H1 (cell line): ENCODE measurements at regions not wholly inside any gene's neighbourhood (a gene's known extent, or its start where the extent isn't known, plus 50 kb on each side); places are given as distances from the start of the nearest gene placed in this dataset.

Experiments used
- CTCF ChIA-PET: fragments of 300-600 bp; sonication (Branson Sonifier 250); formaldehyde crosslinking; loops from one replicate; lab custom pipeline; 2021; ENCODE audit not compliant: partially characterized antibody; lab: Charles Lee
- POLR2A ChIA-PET: fragments of 300-600 bp; sonication (Branson Sonifier 250); formaldehyde crosslinking; loops from one replicate; lab custom pipeline; 2021; ENCODE audit warnings: inconsistent platforms; ENCODE audit not compliant: partially characterized antibody; lab: Charles Lee
- DNase-seq, 2 experiments: peaks; one replicate each; pipeline versions ENCODE4 v3.0.0 to v3.0.0-alpha.2; 2010 to 2022; ENCODE audit warnings: low spot score in 2 of 2, low read depth in 1 of 2, mixed read lengths in 1 of 2
- FAIRE-seq: peaks from 2 replicates; lab custom pipeline; 2011; peaks lifted over from hg19 to GRCh38; lab: Jason Lieb, UNC
- H2AFZ ChIP-seq: 2 replicates; pipeline ENCODE4 v1.8.1; 2012; ENCODE audit warnings: low read length, inconsistent platforms
- H2AK5ac ChIP-seq: 2 replicates; pipeline ENCODE4 v1.6.1; 2013; ENCODE audit warnings: low read depth, low read length
- H2BK120ac ChIP-seq: replicated peaks from 2 replicates; pipeline ENCODE3; 2013; ENCODE audit warnings: low read depth, low read length, inconsistent platforms
- H2BK12ac ChIP-seq: 2 replicates; pipeline ENCODE4 v1.6.1; 2013; ENCODE audit warnings: low read depth, low read length
- H2BK15ac ChIP-seq: 2 replicates; pipeline ENCODE4 v1.6.1; 2013; ENCODE audit warnings: low read length
- H2BK20ac ChIP-seq: 2 replicates; pipeline ENCODE4 v1.6.1; 2013; ENCODE audit warnings: low read length
- H2BK5ac ChIP-seq: 2 replicates; pipeline ENCODE4 v1.6.1; 2013; ENCODE audit warnings: low read depth, low read length
- H3K14ac ChIP-seq: 2 replicates; pipeline ENCODE4 v1.6.1; 2013; ENCODE audit warnings: inconsistent platforms; ENCODE audit not compliant: insufficient read length
- H3K18ac ChIP-seq: 2 replicates; pipeline ENCODE4 v1.6.1; 2013; ENCODE audit warnings: low read length; ENCODE audit errors: extremely low read depth
- H3K23ac ChIP-seq: 2 replicates; pipeline ENCODE4 v1.6.1; 2013; ENCODE audit warnings: inconsistent platforms; ENCODE audit not compliant: insufficient read length
- H3K23me2 ChIP-seq: 2 replicates; pipeline ENCODE4 v1.6.1; 2013; ENCODE audit warnings: low read depth, low read length
- H3K27ac ChIP-seq: 2 replicates; pipeline ENCODE4 v1.6.1; 2011; ENCODE audit warnings: low read depth, low read length, inconsistent platforms
- H3K27me3 ChIP-seq, 4 experiments: replicated peaks in 1 of 4; 1 replicate in 1 of 4; 2 replicates in 3 of 4; pipeline versions ENCODE4 v1.6.1 to v1.8.1; 2011 to 2013; ENCODE audit warnings: low read length in 3 of 4, mild to moderate bottlenecking in 3 of 4, inconsistent platforms in 2 of 4, mixed read lengths in 2 of 4, moderate library complexity in 1 of 4; ENCODE audit not compliant: control insufficient read depth in 3 of 4, insufficient read depth in 3 of 4; ENCODE audit errors: extremely low read depth in 1 of 4
- H3K36me3 ChIP-seq, 4 experiments: 2 replicates each; pipeline versions ENCODE4 v1.6.1 to v1.8.1; 2011 to 2013; ENCODE audit warnings: mild to moderate bottlenecking in 4 of 4, low read length in 3 of 4, moderate library complexity in 2 of 4, control low read depth in 1 of 4, inconsistent platforms in 1 of 4; ENCODE audit not compliant: insufficient read depth in 4 of 4, control insufficient read depth in 2 of 4
- H3K4ac ChIP-seq: replicated peaks from 2 replicates; pipeline ENCODE3; 2013; ENCODE audit warnings: low read length, low read depth, mixed read lengths, inconsistent platforms; ENCODE audit not compliant: insufficient read length
- H3K4me1 ChIP-seq, 4 experiments: replicated peaks in 1 of 4; 1 replicate in 1 of 4; 2 replicates in 3 of 4; pipeline versions ENCODE4 v1.6.1 to v1.8.1; 2011 to 2013; ENCODE audit warnings: low read length in 3 of 4, inconsistent platforms in 2 of 4, mixed read lengths in 1 of 4; ENCODE audit not compliant: insufficient read depth in 4 of 4, control insufficient read depth in 3 of 4
- H3K4me2 ChIP-seq, 2 experiments: 2 replicates each; pipeline versions ENCODE4 v1.6.1 to v1.8.1; 2011 to 2013; ENCODE audit warnings: low read depth in 2 of 2, low read length in 2 of 2, control low read depth in 1 of 2, inconsistent platforms in 1 of 2, mild to moderate bottlenecking in 1 of 2; ENCODE audit not compliant: insufficient read depth in 1 of 2
- H3K4me3 ChIP-seq, 4 experiments: fragments of 200-600, 300-600 bp in 1 of 4; sonication (generic), shearing (Covaris generic), sonication (Bioruptor Twin) in 1 of 4; 2 replicates each; pipeline versions ENCODE4 v1.5.1 to v1.8.1; 2011 to 2016; ENCODE audit warnings: low read length in 4 of 4, low read depth in 3 of 4, control low read depth in 2 of 4, inconsistent platforms in 2 of 4, mild to moderate bottlenecking in 2 of 4, mixed read lengths in 1 of 4, moderate library complexity in 1 of 4; ENCODE audit not compliant: insufficient read depth in 2 of 4; ENCODE audit errors: extremely low read depth in 1 of 4
- H3K56ac ChIP-seq: replicated peaks from 2 replicates; pipeline ENCODE3; 2013; ENCODE audit warnings: low read depth, mild to moderate bottlenecking, mixed read lengths, low read length, inconsistent platforms; ENCODE audit not compliant: insufficient read length
- H3K79me1 ChIP-seq: 2 replicates; pipeline ENCODE4 v1.6.1; 2013; ENCODE audit warnings: low read depth, low read length, control low read depth
- H3K79me2 ChIP-seq, 2 experiments: 2 replicates each; pipeline versions ENCODE4 v1.6.1 to v1.8.1; 2012 to 2013; ENCODE audit warnings: low read length in 2 of 2, mild to moderate bottlenecking in 2 of 2, inconsistent platforms in 1 of 2; ENCODE audit not compliant: insufficient read depth in 2 of 2, control insufficient read depth in 1 of 2
- H3K9ac ChIP-seq, 4 experiments: replicated peaks in 1 of 4; 1 replicate in 1 of 4; 2 replicates in 3 of 4; pipeline versions ENCODE4 v1.6.1 to v1.8.1; 2011 to 2013; ENCODE audit warnings: low read depth in 3 of 4, low read length in 3 of 4, control low read depth in 2 of 4, mild to moderate bottlenecking in 2 of 4, moderate library complexity in 2 of 4, inconsistent platforms in 1 of 4; ENCODE audit errors: extremely low read depth in 1 of 4
- H3K9me3 ChIP-seq, 2 experiments: 2 replicates each; pipeline versions ENCODE4 v1.6.1 to v1.8.1; 2012 to 2013; ENCODE audit warnings: mild to moderate bottlenecking in 2 of 2, moderate library complexity in 2 of 2, control low read depth in 1 of 2, inconsistent platforms in 1 of 2, low read depth in 1 of 2, low read length in 1 of 2, mixed read lengths in 1 of 2; ENCODE audit not compliant: insufficient read depth in 2 of 2
- H4K20me1 ChIP-seq, 2 experiments: replicated peaks in 1 of 2; 2 replicates each; pipeline versions ENCODE3 to v1.8.1; 2011 to 2013; ENCODE audit warnings: inconsistent platforms in 2 of 2, low read length in 2 of 2, mild to moderate bottlenecking in 1 of 2; ENCODE audit not compliant: insufficient read depth in 2 of 2, control insufficient read depth in 1 of 2
- H4K5ac ChIP-seq: 2 replicates; pipeline ENCODE4 v1.6.1; 2013; ENCODE audit warnings: low read length, low read depth, mixed read lengths, inconsistent platforms; ENCODE audit not compliant: insufficient read length
- H4K8ac ChIP-seq: 2 replicates; pipeline ENCODE4 v1.8.0; 2013; ENCODE audit warnings: mild to moderate bottlenecking, moderate library complexity, low read length, inconsistent platforms; ENCODE audit not compliant: insufficient read depth; ENCODE audit errors: extremely low read depth
- H4K91ac ChIP-seq: replicated peaks from 2 replicates; pipeline ENCODE3; 2013; ENCODE audit warnings: low read length, mixed read lengths, inconsistent platforms; ENCODE audit not compliant: insufficient read length
- BRCA1 ChIP-seq: IDR thresholded peaks from 2 replicates; pipeline ENCODE4 v1.6.1; 2012; ENCODE audit warnings: low read depth, low read length, improper control_type of control experiment
- JUN ChIP-seq: IDR thresholded peaks from 2 replicates; pipeline ENCODE4 v1.6.1; 2011; ENCODE audit warnings: low read depth, mild to moderate bottlenecking, improper control_type of control experiment, low read length
- KDM5A ChIP-seq: fragments of 200-600 bp; IDR thresholded peaks from 2 replicates; pipeline ENCODE4 v1.7.1; 2012; ENCODE audit warnings: mild to moderate bottlenecking, low read length, inconsistent platforms, mixed read lengths
- ZNF274 ChIP-seq: IDR thresholded peaks from 2 replicates; pipeline ENCODE4 v1.7.0; 2012; ENCODE audit warnings: low read length, borderline replicate concordance; ENCODE audit errors: extremely low read depth
- WGBS, 2 experiments: shearing (Covaris generic) in 1 of 2; methylation state at CpG; one replicate each; pipeline versions ENCODE4 v1.1.6 to v1.1.7; 2013 to 2015; ENCODE audit warnings: low lambda C conversion rate in 2 of 2, mixed read lengths in 2 of 2, inconsistent platforms in 1 of 2, low coverage in 1 of 2, missing lambda C conversion rate in 1 of 2; ENCODE audit not compliant: insufficient replicate concordance in 2 of 2, insufficient coverage in 1 of 2, insufficient read length in 1 of 2; ENCODE audit errors: extremely low coverage in 1 of 2, missing lambda C conversion rate in 1 of 2; 5-methylcytosine and 5-hydroxymethylcytosine counted together
- TF ChIP-seq, protein P1 (sequence below): IDR thresholded peaks from 2 replicates; pipeline ENCODE4 v1.6.1; 2011; ENCODE audit warnings: low read depth, mild to moderate bottlenecking, low read length; ENCODE audit not compliant: insufficient read depth

DNA sequence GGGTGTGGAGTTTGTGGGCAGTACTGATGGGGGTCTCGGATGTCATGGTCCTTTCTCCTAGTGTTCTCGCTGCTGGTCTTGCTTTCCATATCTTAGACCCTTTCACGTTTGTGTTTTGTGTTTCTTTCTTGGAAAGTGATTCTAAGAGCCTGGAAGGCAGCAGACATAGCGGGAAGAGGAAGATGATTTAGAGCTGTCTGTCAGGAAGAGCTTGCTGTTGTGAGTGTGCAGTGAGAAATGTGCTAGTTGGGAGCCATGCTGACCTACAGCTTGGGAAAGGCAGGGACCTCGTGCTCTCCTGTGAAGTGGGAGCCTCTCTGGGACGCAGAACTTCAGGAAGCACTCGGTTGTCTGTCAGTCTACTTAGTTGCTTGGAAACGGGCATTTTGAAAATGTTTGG is 122.2 kb downstream of the ZNF518B start:
- 84% methylated on average over 8 of the region's 8 CpGs; no CpG with 5 or more reads in 1 of the 2 experiments for WGBS, 2 experiments
- DNase-seq, result no peak
- Histone ChIP-seq H2BK5ac (no peak overlapping the region), H3K79me2 (no peaks in the 10 kb centered on the region), H2BK20ac (peak overlapping the region; percentile 77; the same call in 1 of the 2 replicates), H3K56ac (no peak overlapping the region), H3K14ac (no peak overlapping the region), H3K79me1 (no peaks in the 10 kb centered on the region), H3K4ac (no peak overlapping the region), H4K8ac (no peak overlapping the region), H3K18ac (no peak overlapping the region), H4K20me1 (no peaks in the 10 kb centered on the region), H4K5ac (no peak overlapping the region), H3K23me2 (no peaks in the 10 kb centered on the region), H3K27ac (no peak overlapping the region), H3K27me3 (no peaks in the 10 kb centered on the region), H2BK12ac (no peak overlapping the region), H3K4me1 (peaks cover 0 to 2% (median 0%) of the 10 kb centered on the region in 4 experiments; a peak in 1 of 7 replicates), H3K9ac (no peak overlapping the region), H3K23ac (no peak overlapping the region), H2AFZ (0 out of 2 replicates have a peak overlapping the region, but pooled peaks have one; percentile 10), H2BK120ac (no peak overlapping the region), H3K4me3 (no peak overlapping the region), H3K9me3 (no peaks in the 10 kb centered on the region), H2BK15ac (no peak overlapping the region), H3K4me2 (no peak overlapping the region), H3K36me3 (no peaks in the 10 kb centered on the region), H2AK5ac (no peak overlapping the region; the same call in 1 of the 2 replicates), H4K91ac (no peak overlapping the region)
- ChIA-PET CTCF (interaction anchor here (1.3 to 1.5 kb wide), 3 partner anchors 36 to 170 kb away, joined by 3 to 4 read pairs (median 3); no protein-coding TSS in a partner anchor), POLR2A (no interaction called here)
- no peak for FAIRE-seq
- TF ChIP-seq BRCA1 (no peak), JUN (no peak), ZNF274 (no peak), KDM5A (no peak)
- TF ChIP-seq, protein P1, sequence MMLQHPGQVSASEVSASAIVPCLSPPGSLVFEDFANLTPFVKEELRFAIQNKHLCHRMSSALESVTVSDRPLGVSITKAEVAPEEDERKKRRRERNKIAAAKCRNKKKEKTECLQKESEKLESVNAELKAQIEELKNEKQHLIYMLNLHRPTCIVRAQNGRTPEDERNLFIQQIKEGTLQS, result no peak
